Gastrocnemius medialis (tissue), 4 donors: ENCODE measurements at regions not wholly inside any gene's neighbourhood (a gene's known extent, or its start where the extent isn't known, plus 50 kb on each side); places are given as distances from the start of the nearest gene placed in this dataset.

Source experiments
- POLR2A ChIP-seq, 2 donors: fragments of 450-650 bp; IDR thresholded peaks; one replicate each; pipeline ENCODE4 v1.6.1; 2017; ENCODE audit warnings: antibody characterized with exemption in 2 of 2, mild to moderate bottlenecking in 2 of 2, moderate library complexity in 2 of 2
- TF ChIP-seq, protein P1 (sequence below), 5 experiments: fragments of 450-650 bp in 3 of 5; fragments of 200-600 bp in 2 of 5; sonication (generic) in 2 of 5; IDR thresholded peaks in 4 of 5; conservative IDR thresholded peaks in 1 of 5; 1 replicate in 4 of 5; 2 replicates in 1 of 5; pipeline ENCODE4 v1.5.1; 2016 to 2019; ENCODE audit warnings: antibody characterized with exemption in 5 of 5, mild to moderate bottlenecking in 3 of 5, moderate library complexity in 3 of 5

DNA sequence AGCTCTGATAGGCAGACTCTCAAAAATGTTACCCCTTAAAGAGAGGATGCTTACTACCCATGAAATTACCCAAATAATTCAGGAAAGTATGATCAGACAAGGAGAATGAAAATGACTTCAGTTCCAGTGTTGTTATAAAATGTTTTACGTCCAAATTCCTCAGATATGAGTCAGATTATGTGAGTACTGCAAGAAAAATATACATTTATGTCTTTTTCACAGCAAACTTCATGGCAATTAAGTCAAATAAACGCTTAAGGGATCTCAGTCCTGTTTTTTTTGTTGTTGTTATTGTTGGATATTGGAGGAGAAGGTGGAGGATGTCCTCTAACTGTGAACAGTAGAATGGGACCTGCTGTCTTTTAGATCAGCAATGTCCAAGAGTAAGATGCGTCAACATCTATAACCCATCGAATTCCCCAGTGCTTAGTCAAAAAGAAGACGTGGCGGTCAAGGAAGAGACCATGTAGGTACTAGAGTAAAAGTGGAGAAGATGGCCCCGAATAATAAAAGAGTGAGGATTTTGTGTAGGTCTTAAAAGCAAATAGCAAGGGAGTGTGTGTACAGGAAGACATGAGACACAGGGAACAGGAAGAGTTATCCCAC, 215.4 kb upstream of the IRS2 start:
- TF ChIP-seq, protein P1, sequence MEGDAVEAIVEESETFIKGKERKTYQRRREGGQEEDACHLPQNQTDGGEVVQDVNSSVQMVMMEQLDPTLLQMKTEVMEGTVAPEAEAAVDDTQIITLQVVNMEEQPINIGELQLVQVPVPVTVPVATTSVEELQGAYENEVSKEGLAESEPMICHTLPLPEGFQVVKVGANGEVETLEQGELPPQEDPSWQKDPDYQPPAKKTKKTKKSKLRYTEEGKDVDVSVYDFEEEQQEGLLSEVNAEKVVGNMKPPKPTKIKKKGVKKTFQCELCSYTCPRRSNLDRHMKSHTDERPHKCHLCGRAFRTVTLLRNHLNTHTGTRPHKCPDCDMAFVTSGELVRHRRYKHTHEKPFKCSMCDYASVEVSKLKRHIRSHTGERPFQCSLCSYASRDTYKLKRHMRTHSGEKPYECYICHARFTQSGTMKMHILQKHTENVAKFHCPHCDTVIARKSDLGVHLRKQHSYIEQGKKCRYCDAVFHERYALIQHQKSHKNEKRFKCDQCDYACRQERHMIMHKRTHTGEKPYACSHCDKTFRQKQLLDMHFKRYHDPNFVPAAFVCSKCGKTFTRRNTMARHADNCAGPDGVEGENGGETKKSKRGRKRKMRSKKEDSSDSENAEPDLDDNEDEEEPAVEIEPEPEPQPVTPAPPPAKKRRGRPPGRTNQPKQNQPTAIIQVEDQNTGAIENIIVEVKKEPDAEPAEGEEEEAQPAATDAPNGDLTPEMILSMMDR (IDR thresholded peaks at IDR 0.05 in 4 of 5, conservative IDR thresholded peaks at IDR 0.05 in 1 of 5): no peak
- no peak for TF ChIP-seq POLR2A (IDR thresholded peaks at IDR 0.05)
